ENCODE measurements at regions not wholly inside any gene's neighbourhood (a gene's known extent, or its start where the extent isn't known, plus 50 kb on each side); places are given as distances from the start of the nearest gene placed in this dataset.

GRCh38 chr6:82576284-82576683, 212.7 kb downstream of the TPBG start:
- Histone ChIP-seq H3K9me1 (ENCODE audit: control insufficient read depth, extremely low read depth, insufficient read depth, low read length) (no peaks in the 10 kb centered on the region), H3K27ac (ENCODE audit: control insufficient read depth, insufficient read depth, low read length) (no peak overlapping the region), H3K4me3 (ENCODE audit: control insufficient read depth in 2 of 3, extremely low read depth in 1 of 3, insufficient read depth in 2 of 3, low read depth in 1 of 3, low read length in 3 of 3) (no peak overlapping the region), H3K4me1 (ENCODE audit: control insufficient read depth, extremely low read depth, insufficient read depth, low read length) (no peaks in the 10 kb centered on the region), H3K79me2 (ENCODE audit: control insufficient read depth, insufficient read depth, low read length) (no peaks in the 10 kb centered on the region), H3K36me3 (ENCODE audit: control insufficient read depth in 2 of 2, extremely low read depth in 1 of 2, insufficient read depth in 2 of 2, low read length in 2 of 2) (no peaks in the 10 kb centered on the region), H3K27me3 (ENCODE audit: control insufficient read depth, extremely low read depth, insufficient read depth, low read length) (no peaks in the 10 kb centered on the region), H3K4me2 (ENCODE audit: control insufficient read depth, extremely low read depth, insufficient read depth, low read depth, low read length) (no peak overlapping the region), H2AFZ (ENCODE audit: control insufficient read depth, low read length) (no peak overlapping the region), H4K20me1 (ENCODE audit: control insufficient read depth, extremely low read depth, insufficient read depth, low read length) (no peaks in the 10 kb centered on the region), H3K9ac (ENCODE audit: control insufficient read depth, extremely low read depth, insufficient read depth, low read length) (no peak overlapping the region), H3K9me3 (ENCODE audit: control insufficient read depth, low read depth, low read length) (no peaks in the 10 kb centered on the region)
- DNase-seq (ENCODE audit: low read depth, low spot score): no peak
- TF ChIP-seq, protein P1, sequence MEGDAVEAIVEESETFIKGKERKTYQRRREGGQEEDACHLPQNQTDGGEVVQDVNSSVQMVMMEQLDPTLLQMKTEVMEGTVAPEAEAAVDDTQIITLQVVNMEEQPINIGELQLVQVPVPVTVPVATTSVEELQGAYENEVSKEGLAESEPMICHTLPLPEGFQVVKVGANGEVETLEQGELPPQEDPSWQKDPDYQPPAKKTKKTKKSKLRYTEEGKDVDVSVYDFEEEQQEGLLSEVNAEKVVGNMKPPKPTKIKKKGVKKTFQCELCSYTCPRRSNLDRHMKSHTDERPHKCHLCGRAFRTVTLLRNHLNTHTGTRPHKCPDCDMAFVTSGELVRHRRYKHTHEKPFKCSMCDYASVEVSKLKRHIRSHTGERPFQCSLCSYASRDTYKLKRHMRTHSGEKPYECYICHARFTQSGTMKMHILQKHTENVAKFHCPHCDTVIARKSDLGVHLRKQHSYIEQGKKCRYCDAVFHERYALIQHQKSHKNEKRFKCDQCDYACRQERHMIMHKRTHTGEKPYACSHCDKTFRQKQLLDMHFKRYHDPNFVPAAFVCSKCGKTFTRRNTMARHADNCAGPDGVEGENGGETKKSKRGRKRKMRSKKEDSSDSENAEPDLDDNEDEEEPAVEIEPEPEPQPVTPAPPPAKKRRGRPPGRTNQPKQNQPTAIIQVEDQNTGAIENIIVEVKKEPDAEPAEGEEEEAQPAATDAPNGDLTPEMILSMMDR (optimal IDR thresholded peaks at IDR 0.05 in 1 of 3, IDR thresholded peaks at IDR 0.05 in 1 of 3, conservative IDR thresholded peaks at IDR 0.05 in 1 of 3; ENCODE audit: extremely low read depth in 1 of 3, insufficient read depth in 2 of 3, low read length in 3 of 3): no peak
- TF ChIP-seq EZH2 (IDR thresholded peaks at IDR 0.05; ENCODE audit: low read length): no peak
- dilution Hi-C loops (cut with MboI; ENCODE audit: extremely low pct_ligation_motif_present, low sequenced_read_pairs): no loop called here
- no peak for FAIRE-seq

DNA sequence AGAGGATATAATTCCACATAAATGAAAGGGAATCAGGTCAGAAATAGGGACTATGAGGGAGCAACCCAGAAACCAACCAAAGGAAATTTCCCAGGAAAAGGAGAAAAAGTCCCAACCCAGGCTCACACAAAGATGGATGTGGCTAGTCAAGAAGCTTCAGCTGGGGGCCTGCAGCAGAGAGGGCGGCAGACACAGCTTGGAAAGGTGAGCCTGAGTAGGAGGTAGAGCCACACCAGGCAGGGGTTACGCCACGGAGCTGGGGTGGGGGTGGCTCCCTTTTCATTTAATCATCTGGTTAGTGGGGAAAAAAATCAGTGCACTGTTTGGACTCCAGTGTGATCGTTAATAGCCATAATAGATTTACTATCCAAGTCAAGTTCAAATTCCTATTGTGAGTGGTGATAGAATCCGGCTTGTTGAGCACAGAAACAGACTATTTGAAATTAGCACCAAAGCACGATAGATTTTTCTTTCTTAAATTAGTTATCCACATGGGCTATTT, 220.6 kb downstream of the TPBG start:
- Histone ChIP-seq H3K79me2 (ENCODE audit: control insufficient read depth, insufficient read depth, low read length) (no peaks in the 10 kb centered on the region), H3K9ac (ENCODE audit: control insufficient read depth, extremely low read depth, insufficient read depth, low read length) (no peak overlapping the region), H3K4me3 (ENCODE audit: control insufficient read depth in 2 of 3, extremely low read depth in 1 of 3, insufficient read depth in 2 of 3, low read depth in 1 of 3, low read length in 3 of 3) (no peak overlapping the region), H3K9me3 (ENCODE audit: control insufficient read depth, low read depth, low read length) (no peaks in the 10 kb centered on the region), H3K36me3 (ENCODE audit: control insufficient read depth in 2 of 2, extremely low read depth in 1 of 2, insufficient read depth in 2 of 2, low read length in 2 of 2) (no peaks in the 10 kb centered on the region), H3K4me1 (ENCODE audit: control insufficient read depth, extremely low read depth, insufficient read depth, low read length) (no peaks in the 10 kb centered on the region), H3K9me1 (ENCODE audit: control insufficient read depth, extremely low read depth, insufficient read depth, low read length) (no peaks in the 10 kb centered on the region), H3K4me2 (ENCODE audit: control insufficient read depth, extremely low read depth, insufficient read depth, low read depth, low read length) (no peak overlapping the region), H3K27ac (ENCODE audit: control insufficient read depth, insufficient read depth, low read length) (no peak overlapping the region), H3K27me3 (ENCODE audit: control insufficient read depth, extremely low read depth, insufficient read depth, low read length) (no peaks in the 10 kb centered on the region), H4K20me1 (ENCODE audit: control insufficient read depth, extremely low read depth, insufficient read depth, low read length) (no peaks in the 10 kb centered on the region), H2AFZ (ENCODE audit: control insufficient read depth, low read length) (no peak overlapping the region)
- dilution Hi-C loops (cut with MboI; ENCODE audit: extremely low pct_ligation_motif_present, low sequenced_read_pairs): no loop called here
- TF ChIP-seq EZH2 (IDR thresholded peaks at IDR 0.05; ENCODE audit: low read length): no peak
- TF ChIP-seq, protein P1 (optimal IDR thresholded peaks at IDR 0.05 in 1 of 3, IDR thresholded peaks at IDR 0.05 in 1 of 3, conservative IDR thresholded peaks at IDR 0.05 in 1 of 3; ENCODE audit: extremely low read depth in 1 of 3, insufficient read depth in 2 of 3, low read length in 3 of 3): no peak
- DNase-seq (ENCODE audit: low read depth, low spot score) (no peak), FAIRE-seq (no peak)

Measured in keratinocyte (primary cell).